ENCODE measurements at regions not wholly inside any gene's neighbourhood (a gene's known extent, or its start where the extent isn't known, plus 50 kb on each side); places are given as distances from the start of the nearest gene placed in this dataset.

DNA sequence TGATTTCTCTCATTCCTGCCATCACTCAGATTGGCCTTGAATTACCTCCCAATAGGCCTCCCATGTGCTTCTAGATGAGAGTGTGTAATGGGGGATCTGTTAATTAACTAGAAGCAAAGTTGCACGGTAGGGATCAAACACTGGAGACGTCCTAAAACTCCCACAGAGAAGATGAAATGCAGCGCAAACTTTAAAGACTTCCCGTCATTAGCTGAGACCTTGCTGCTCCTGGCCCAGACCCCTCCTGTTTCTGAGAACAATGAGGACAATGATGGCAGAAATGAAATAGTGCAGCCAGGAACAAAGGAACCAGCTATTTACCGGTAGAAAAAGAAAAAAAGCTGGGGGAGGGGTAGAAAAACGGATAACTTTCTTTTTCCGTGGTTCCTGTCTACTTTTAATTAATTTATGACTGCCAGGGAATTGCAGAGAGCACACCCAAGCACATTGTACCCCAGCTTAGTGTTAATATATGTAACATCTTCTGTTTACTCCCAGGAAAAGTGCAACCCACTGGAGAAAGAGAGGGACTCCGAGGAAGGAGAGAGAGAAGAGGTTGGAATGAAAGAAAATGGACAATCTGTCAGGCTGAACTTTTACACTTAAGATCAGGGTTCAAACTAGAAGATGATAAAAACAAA lies 280.7 kb upstream of the SOX5 start:
- TF ChIP-seq, protein P1, sequence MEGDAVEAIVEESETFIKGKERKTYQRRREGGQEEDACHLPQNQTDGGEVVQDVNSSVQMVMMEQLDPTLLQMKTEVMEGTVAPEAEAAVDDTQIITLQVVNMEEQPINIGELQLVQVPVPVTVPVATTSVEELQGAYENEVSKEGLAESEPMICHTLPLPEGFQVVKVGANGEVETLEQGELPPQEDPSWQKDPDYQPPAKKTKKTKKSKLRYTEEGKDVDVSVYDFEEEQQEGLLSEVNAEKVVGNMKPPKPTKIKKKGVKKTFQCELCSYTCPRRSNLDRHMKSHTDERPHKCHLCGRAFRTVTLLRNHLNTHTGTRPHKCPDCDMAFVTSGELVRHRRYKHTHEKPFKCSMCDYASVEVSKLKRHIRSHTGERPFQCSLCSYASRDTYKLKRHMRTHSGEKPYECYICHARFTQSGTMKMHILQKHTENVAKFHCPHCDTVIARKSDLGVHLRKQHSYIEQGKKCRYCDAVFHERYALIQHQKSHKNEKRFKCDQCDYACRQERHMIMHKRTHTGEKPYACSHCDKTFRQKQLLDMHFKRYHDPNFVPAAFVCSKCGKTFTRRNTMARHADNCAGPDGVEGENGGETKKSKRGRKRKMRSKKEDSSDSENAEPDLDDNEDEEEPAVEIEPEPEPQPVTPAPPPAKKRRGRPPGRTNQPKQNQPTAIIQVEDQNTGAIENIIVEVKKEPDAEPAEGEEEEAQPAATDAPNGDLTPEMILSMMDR (IDR thresholded peaks at IDR 0.05; ENCODE audit: insufficient read depth, low read depth, low read length): no peak
- no peak for TF ChIP-seq EZH2 (IDR thresholded peaks at IDR 0.05; ENCODE audit: insufficient read depth, low read length)
